ENCODE measurements at regions not wholly inside any gene's neighbourhood (a gene's known extent, or its start where the extent isn't known, plus 50 kb on each side); places are given as distances from the start of the nearest gene placed in this dataset.

DNA sequence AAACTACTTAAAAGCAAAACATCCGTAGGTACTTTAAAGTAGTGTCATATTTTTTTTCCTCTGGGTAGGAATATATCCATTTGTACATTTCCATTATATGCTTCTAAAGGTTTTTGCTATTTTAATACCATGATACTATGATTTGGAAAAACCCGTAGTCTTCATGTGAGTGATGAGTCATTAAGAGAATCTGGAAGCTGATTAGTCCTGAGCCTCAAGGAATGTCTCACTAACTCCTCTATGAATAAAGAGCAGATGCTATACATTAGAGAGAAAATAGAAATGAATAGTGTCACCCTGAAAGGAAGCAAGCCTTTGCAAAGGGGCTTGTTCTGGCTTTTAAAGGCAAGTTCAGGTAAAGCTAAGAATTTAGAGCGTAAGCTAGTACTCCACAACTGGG, 432.1 kb downstream of the CCDC91 start:
- FAIRE-seq (no peak), DNase-seq (ENCODE audit: insufficient read length) (no peak)
- TF ChIP-seq POLR2AphosphoS5 (IDR thresholded peaks at IDR 0.05; ENCODE audit: low read depth, low read length) (no peak), TAF1 (IDR thresholded peaks at IDR 0.05; ENCODE audit: borderline replicate concordance, low read depth, low read length) (no peak), POLR2A (IDR thresholded peaks at IDR 0.05; ENCODE audit: low read depth, low read length) (no peak)

DNA sequence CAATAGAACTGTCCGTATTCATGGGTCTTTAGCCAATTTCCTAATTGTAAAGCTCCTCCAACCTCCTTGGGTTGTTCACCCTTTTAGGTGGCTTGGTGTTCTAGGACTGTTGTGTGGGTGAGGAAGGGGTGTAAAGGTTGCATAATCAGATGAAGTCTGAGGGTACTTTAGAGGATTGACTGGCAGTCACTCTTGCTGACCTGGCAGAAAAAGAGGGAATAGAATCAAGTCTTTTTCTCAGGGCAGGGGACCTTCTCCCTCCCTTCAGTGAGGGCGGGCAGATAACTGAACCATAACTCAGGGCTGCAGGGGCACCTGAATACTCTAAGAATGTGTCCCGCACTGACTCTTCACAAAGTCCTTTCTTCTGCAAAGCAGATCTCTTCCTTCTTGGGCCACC, 436.2 kb downstream of the CCDC91 start:
- TF ChIP-seq POLR2A (IDR thresholded peaks at IDR 0.05; ENCODE audit: low read depth, low read length) (no peak), TAF1 (IDR thresholded peaks at IDR 0.05; ENCODE audit: borderline replicate concordance, low read depth, low read length) (no peak), POLR2AphosphoS5 (IDR thresholded peaks at IDR 0.05; ENCODE audit: low read depth, low read length) (no peak)
- FAIRE-seq (no peak), DNase-seq (ENCODE audit: insufficient read length) (no peak)

DNA sequence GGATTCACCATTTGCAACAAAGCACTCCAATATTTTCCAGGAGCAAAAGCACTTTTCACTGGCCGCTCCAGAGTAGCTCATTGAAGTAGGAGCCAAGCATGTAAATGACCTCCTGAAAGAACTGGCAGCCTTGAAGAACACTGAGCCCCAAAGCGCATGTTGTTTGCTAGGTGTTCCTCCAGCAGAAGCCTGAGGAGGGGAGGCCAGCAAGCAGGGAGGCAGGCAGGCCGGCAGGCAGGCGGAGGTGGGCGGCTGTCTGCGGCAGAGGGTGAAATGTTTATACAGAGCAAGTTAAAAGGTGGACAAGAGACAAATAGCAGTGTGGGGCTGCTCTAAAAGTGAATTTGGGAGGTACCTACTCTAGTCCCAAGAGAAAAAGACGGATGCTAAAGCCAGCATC, 439.4 kb downstream of the CCDC91 start:
- FAIRE-seq: no peak
- TF ChIP-seq TAF1 (IDR thresholded peaks at IDR 0.05; ENCODE audit: borderline replicate concordance, low read depth, low read length) (no peak), POLR2AphosphoS5 (IDR thresholded peaks at IDR 0.05; ENCODE audit: low read depth, low read length) (no peak), POLR2A (IDR thresholded peaks at IDR 0.05; ENCODE audit: low read depth, low read length) (no peak)
- no peak for DNase-seq (ENCODE audit: insufficient read length)

DNA sequence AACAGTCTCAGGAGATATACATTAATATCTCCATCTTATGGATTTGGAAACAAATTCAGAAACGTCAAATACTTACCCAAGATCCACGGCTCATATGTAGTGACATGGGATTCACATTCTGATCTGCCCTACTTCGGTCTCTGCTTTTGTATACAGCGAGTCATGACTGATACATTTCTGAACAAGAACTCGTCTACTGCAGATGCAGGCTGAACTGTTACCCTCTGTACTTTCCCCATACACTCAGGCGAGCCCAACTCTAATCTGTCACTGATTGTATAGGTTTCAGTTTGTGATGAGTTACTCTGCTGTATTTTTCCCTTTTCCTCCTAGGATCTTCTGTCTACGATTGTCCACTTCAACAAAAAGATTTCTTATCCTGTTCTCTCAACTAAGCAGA, 441.6 kb downstream of the CCDC91 start:
- FAIRE-seq: peak; percentile 33
- no peak for TF ChIP-seq POLR2A (IDR thresholded peaks at IDR 0.05; ENCODE audit: low read depth, low read length)
- no peak for TF ChIP-seq POLR2AphosphoS5 (IDR thresholded peaks at IDR 0.05; ENCODE audit: low read depth, low read length)
- no peak for TF ChIP-seq TAF1 (IDR thresholded peaks at IDR 0.05; ENCODE audit: borderline replicate concordance, low read depth, low read length)

DNA sequence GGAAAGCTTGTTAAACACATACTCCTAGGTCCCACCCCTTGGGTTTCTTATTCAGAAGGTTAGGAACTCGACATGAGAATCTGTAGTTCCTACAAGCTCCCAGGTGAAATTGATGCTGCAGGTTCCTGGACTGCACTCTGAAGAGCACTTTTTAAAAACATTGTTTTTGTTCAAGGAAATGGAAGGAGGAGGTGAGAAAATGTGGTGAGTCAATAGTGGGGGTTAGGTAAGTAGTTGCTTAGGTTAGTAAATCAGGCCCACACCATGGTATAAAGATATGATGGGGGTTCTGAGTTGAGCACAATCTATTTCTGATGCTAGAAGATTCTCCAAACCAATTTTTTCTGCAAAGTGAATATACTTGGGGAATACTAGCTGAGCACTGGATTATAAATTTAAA, 450.3 kb downstream of the CCDC91 start:
- no peak for FAIRE-seq
- no peak for DNase-seq (ENCODE audit: insufficient read length)
- TF ChIP-seq POLR2AphosphoS5 (IDR thresholded peaks at IDR 0.05; ENCODE audit: low read depth, low read length): no peak
- no peak for TF ChIP-seq TAF1 (IDR thresholded peaks at IDR 0.05; ENCODE audit: borderline replicate concordance, low read depth, low read length)
- no peak for TF ChIP-seq POLR2A (IDR thresholded peaks at IDR 0.05; ENCODE audit: low read depth, low read length)

More for the DNA sequence above, 441.6 kb downstream of the CCDC91 start:
- DNase-seq (ENCODE audit: insufficient read length): no peak

DNA sequence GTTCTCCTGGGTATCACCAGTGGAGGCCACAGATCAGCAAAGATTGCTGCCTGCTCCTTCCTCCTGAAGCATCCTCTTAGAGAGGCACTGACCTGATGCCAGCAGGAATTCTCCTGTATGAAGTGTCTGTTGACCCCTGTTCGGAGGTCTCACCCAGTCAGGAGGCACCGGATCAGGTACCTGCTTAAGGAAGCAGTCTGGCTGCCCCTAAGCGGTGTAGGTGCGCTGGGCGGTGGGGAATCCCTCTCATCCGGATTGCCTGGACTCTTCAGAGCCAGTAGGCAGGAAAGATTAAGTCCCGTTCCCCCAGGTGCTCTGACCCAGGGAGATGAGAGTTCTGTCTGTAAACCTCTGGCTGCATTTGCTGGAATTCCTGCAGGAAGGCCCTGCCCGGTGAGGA, 455.2 kb downstream of the CCDC91 start:
- DNase-seq (ENCODE audit: insufficient read length): no peak
- no peak for FAIRE-seq
- no peak for TF ChIP-seq TAF1 (IDR thresholded peaks at IDR 0.05; ENCODE audit: borderline replicate concordance, low read depth, low read length)
- TF ChIP-seq POLR2A (IDR thresholded peaks at IDR 0.05; ENCODE audit: low read depth, low read length): no peak
- TF ChIP-seq POLR2AphosphoS5 (IDR thresholded peaks at IDR 0.05; ENCODE audit: low read depth, low read length): no peak

DNA sequence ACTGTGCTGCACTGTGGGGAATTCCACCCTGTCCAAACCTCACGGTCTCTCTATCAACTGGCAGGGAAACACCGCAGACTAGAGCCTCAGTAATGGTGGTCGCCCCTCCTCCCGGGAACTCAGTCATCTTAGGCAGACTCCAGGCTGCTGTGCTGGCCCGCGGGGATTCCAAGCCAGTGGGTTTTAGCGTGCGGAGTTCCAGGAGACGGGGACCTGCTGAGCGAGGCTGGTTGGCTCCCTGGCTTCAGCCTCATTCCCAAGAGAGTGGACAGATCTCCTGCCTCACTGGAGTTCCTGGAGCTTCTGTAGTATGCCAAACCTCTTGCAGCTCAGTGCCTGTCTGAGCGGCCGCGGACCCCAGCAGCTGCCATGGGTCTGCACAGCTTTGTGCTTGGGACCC, 455.6 kb downstream of the CCDC91 start:
- no peak for DNase-seq (ENCODE audit: insufficient read length)
- FAIRE-seq: no peak
- TF ChIP-seq POLR2AphosphoS5 (IDR thresholded peaks at IDR 0.05; ENCODE audit: low read depth, low read length) (no peak), POLR2A (IDR thresholded peaks at IDR 0.05; ENCODE audit: low read depth, low read length) (no peak), TAF1 (IDR thresholded peaks at IDR 0.05; ENCODE audit: borderline replicate concordance, low read depth, low read length) (no peak)

DNA sequence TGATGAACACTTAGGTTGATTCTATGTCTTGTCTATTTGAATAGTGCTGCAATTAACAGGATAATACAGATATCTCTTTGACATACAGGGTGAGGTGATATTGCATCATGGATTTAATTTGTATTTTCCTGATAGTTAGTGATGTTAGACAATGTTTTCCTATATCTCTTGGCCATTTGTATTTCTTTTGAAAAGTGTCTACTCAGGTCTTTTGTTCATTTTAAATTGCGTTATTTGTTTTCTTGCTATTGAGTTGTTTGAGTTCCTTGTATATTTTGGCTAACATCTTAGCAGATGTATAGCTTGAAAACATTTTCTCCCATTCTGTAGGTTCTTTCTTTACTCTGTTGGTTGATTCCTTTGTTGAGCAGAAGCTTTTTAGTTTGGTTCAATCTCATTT, 460.6 kb downstream of the CCDC91 start:
- no peak for TF ChIP-seq POLR2A (IDR thresholded peaks at IDR 0.05; ENCODE audit: low read depth, low read length)
- TF ChIP-seq TAF1 (IDR thresholded peaks at IDR 0.05; ENCODE audit: borderline replicate concordance, low read depth, low read length): no peak
- no peak for TF ChIP-seq POLR2AphosphoS5 (IDR thresholded peaks at IDR 0.05; ENCODE audit: low read depth, low read length)
- DNase-seq (ENCODE audit: insufficient read length) (no peak), FAIRE-seq (no peak)

DNA sequence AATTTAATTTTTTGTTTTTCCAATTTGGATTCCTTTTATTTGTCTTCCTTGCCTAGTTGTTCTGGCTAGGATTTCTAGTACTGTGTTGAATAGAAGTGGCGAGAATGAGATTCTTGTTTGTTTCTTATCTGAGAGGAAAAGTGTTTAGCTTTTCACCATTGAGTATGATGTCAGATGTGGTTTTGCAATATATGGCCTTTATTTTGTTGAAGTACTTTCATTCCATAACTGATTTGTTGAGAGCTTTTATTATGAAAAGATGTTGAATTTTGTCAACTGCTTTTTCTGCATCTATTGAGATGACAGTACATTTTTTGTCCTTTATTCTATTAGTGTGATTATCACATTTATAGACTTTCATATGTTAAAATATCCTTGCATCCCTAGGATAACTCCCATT, 462.0 kb downstream of the CCDC91 start:
- TF ChIP-seq POLR2AphosphoS5 (IDR thresholded peaks at IDR 0.05; ENCODE audit: low read depth, low read length) (no peak), TAF1 (IDR thresholded peaks at IDR 0.05; ENCODE audit: borderline replicate concordance, low read depth, low read length) (no peak), POLR2A (IDR thresholded peaks at IDR 0.05; ENCODE audit: low read depth, low read length) (no peak)
- FAIRE-seq (no peak), DNase-seq (ENCODE audit: insufficient read length) (no peak)

DNA sequence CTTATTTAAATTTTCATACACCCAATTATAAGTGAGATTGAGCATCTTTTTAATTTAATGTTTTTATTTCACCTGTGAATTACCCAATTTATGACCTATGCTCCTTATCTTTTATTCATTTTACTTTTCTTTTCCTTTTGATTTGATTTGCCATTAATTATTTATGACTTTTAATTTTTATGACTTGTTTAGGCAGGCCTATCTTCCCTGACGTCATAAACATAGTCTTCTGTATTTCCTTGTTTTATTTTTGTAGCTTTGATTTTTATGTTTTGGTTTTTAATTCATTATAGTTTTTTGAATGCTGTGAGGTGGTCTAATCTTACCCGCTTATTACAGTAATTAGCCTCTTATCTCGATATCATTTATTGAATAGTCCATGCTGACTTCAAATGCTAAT, 467.1 kb upstream of the FAR2 start:
- TF ChIP-seq TAF1 (IDR thresholded peaks at IDR 0.05; ENCODE audit: borderline replicate concordance, low read depth, low read length) (no peak), POLR2AphosphoS5 (IDR thresholded peaks at IDR 0.05; ENCODE audit: low read depth, low read length) (no peak), POLR2A (IDR thresholded peaks at IDR 0.05; ENCODE audit: low read depth, low read length) (no peak)
- FAIRE-seq: no peak

DNA sequence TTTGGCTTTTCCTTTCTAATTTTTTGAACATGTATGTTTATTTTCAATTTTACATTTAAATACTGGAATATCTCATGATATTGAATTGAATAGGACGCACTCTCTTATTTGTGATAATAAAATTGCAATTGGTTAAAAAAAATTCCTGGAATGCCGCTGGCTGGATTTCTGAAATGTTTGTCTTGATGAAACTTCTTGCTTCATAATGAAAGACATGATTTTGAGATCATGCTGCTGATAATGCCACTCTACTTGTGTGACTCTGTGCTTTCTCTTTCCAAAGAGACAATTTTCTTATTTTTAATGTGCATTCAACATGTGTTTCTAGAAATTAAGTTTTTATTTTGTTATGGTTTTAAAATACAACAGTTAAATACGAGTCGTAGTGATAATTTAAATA, 465.7 kb upstream of the FAR2 start:
- FAIRE-seq (no peak), DNase-seq (ENCODE audit: insufficient read length) (no peak)
- TF ChIP-seq TAF1 (IDR thresholded peaks at IDR 0.05; ENCODE audit: borderline replicate concordance, low read depth, low read length) (no peak), POLR2A (IDR thresholded peaks at IDR 0.05; ENCODE audit: low read depth, low read length) (no peak), POLR2AphosphoS5 (IDR thresholded peaks at IDR 0.05; ENCODE audit: low read depth, low read length) (no peak)

More for the DNA sequence above, 467.1 kb upstream of the FAR2 start:
- no peak for DNase-seq (ENCODE audit: insufficient read length)

DNA sequence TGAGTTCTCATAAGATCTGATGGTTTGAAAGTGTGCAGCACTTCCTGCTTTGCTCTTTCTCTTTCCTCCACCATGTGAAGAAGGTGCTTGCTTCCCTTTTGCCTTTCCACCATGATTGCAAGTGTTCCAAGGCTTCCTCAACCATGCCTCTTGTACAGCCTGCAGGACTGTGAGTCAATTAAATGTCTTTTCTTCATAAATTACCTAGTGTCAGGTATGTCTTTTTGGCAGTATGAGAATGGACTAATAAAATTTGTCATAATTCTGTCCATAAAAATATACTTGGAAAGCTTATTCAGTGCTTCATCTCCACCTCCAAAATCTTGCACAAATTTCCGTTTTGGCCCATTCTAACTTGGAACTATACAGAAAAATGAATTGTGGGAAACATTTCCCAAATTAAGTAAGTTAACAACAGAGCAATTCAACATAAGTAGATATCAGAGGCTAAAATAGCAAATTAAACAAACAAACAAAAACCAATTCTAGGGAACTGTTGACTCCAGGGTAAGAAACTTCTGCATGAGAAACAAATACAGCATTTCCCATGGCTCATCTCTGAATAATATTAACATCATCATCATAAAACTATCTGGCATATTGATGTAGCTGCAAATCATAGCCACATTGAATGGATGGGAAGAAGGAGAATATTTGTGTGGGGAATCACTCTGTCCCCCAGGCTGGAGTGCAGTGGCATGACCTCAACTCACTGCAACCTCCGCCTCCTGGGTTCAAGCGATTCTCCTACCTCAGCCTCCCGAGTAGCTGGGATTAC, 459.5 kb upstream of the FAR2 start:
- DNase-seq (ENCODE audit: insufficient read length) (no peak), FAIRE-seq (no peak)
- TF ChIP-seq POLR2AphosphoS5 (IDR thresholded peaks at IDR 0.05; ENCODE audit: low read depth, low read length) (no peak), POLR2A (IDR thresholded peaks at IDR 0.05; ENCODE audit: low read depth, low read length) (no peak), TAF1 (IDR thresholded peaks at IDR 0.05; ENCODE audit: borderline replicate concordance, low read depth, low read length) (no peak)
